GM19238 (cell line): ENCODE measurements at regions not wholly inside any gene's neighbourhood (a gene's known extent, or its start where the extent isn't known, plus 50 kb on each side); places are given as distances from the start of the nearest gene placed in this dataset.
A peak's percentile ranks its signal among the peaks of the same experiment; 100 is the strongest.
"Not testable (repeated sequence)": the region's sequence is repeated elsewhere in the genome, so short reads cannot be mapped to it uniquely, and the experiment has no call there.

Experiments
- DNase-seq: peaks from one replicate; pipeline ENCODE4 v3.0.0; 2011; ENCODE audit warnings: low spot score; ENCODE audit not compliant: insufficient read length

- DNase-seq: no peak
Measured at GRCh38 chr14:106294324-106294723, 767.9 kb downstream of the TMEM121 start.

- not testable (repeated sequence) for DNase-seq
Measured at GRCh38 chr14:106300951-106301510, 774.6 kb downstream of the TMEM121 start.

- DNase-seq: not testable (repeated sequence)
Measured at GRCh38 chr14:106301609-106302008, 775.2 kb downstream of the TMEM121 start.

GRCh38 chr14:106302661-106303060, 776.3 kb downstream of the TMEM121 start:
- no peak for DNase-seq

- DNase-seq: no peak
Measured at GRCh38 chr14:106304271-106304670, 777.9 kb downstream of the TMEM121 start.

GRCh38 chr14:106308839-106309389, 782.5 kb downstream of the TMEM121 start:
- DNase-seq: peak; percentile 34

GRCh38 chr14:106309423-106309822, 783.0 kb downstream of the TMEM121 start:
- no peak for DNase-seq

- no peak for DNase-seq
Measured at GRCh38 chr14:106315436-106315835, 789.1 kb downstream of the TMEM121 start.

GRCh38 chr14:106317593-106317992, 791.2 kb downstream of the TMEM121 start:
- DNase-seq: no peak

GRCh38 chr14:106318700-106319099, 792.3 kb downstream of the TMEM121 start:
- peak; percentile 51 for DNase-seq

GRCh38 chr14:106323970-106324369, 797.6 kb downstream of the TMEM121 start:
- DNase-seq: not testable (repeated sequence)

GRCh38 chr14:106327234-106327633, 800.9 kb downstream of the TMEM121 start:
- DNase-seq: no peak

GRCh38 chr14:106327702-106328353, 801.4 kb downstream of the TMEM121 start:
- DNase-seq: not testable (repeated sequence)

- DNase-seq: not testable (repeated sequence)
Measured at GRCh38 chr14:106329243-106329642, 802.9 kb downstream of the TMEM121 start.

- not testable (repeated sequence) for DNase-seq
Measured at GRCh38 chr14:106329987-106330774, 803.8 kb downstream of the TMEM121 start.

GRCh38 chr14:106334428-106335109, 808.2 kb downstream of the TMEM121 start:
- not testable (repeated sequence) for DNase-seq

- not testable (repeated sequence) for DNase-seq
Measured at GRCh38 chr14:106335110-106335429, 808.7 kb downstream of the TMEM121 start.

GRCh38 chr14:106338775-106339174, 812.4 kb downstream of the TMEM121 start:
- DNase-seq: not testable (repeated sequence)

- DNase-seq: not testable (repeated sequence)
Measured at GRCh38 chr14:106340658-106341057, 814.3 kb downstream of the TMEM121 start.

GRCh38 chr14:106341161-106341560, 814.8 kb downstream of the TMEM121 start:
- DNase-seq: not testable (repeated sequence)

- DNase-seq: no peak
Measured at GRCh38 chr14:106343626-106344025, 817.2 kb downstream of the TMEM121 start.
